Esophagus (tissue), 2 donors: ENCODE measurements at regions not wholly inside any gene's neighbourhood (a gene's known extent, or its start where the extent isn't known, plus 50 kb on each side); places are given as distances from the start of the nearest gene placed in this dataset.

Source experiments
- H3K27ac ChIP-seq, 2 donors: one replicate each; pipeline ENCODE4 v1.5.1; 2013; ENCODE audit warnings: low read depth in 2 of 2, mild to moderate bottlenecking in 2 of 2, inconsistent platforms in 1 of 2, low read length in 1 of 2, moderate library complexity in 1 of 2
- H3K27me3 ChIP-seq, 2 donors: one replicate each; pipeline ENCODE4 v1.6.1; 2013; ENCODE audit warnings: low read length in 2 of 2, control low read depth in 1 of 2, mild to moderate bottlenecking in 1 of 2; ENCODE audit not compliant: insufficient read depth in 2 of 2, control insufficient read depth in 1 of 2
- H3K36me3 ChIP-seq, 2 donors: one replicate each; pipeline ENCODE4 v1.6.1; 2013; ENCODE audit warnings: low read length in 1 of 2; ENCODE audit not compliant: control insufficient read depth in 2 of 2, insufficient read depth in 2 of 2
- H3K4me1 ChIP-seq, 2 donors: one replicate each; pipeline ENCODE4 v1.6.1; 2013; ENCODE audit warnings: low read length in 1 of 2; ENCODE audit not compliant: control insufficient read depth in 2 of 2, insufficient read depth in 2 of 2
- H3K4me3 ChIP-seq, 2 donors: one replicate each; pipeline ENCODE4 v1.5.1; 2013; ENCODE audit warnings: low read length in 2 of 2, mild to moderate bottlenecking in 2 of 2, low read depth in 1 of 2, moderate library complexity in 1 of 2
- H3K9me3 ChIP-seq, 2 donors: one replicate each; pipeline ENCODE4 v1.6.1; 2013; ENCODE audit warnings: mild to moderate bottlenecking in 2 of 2, low read depth in 1 of 2, low read length in 1 of 2, moderate library complexity in 1 of 2; ENCODE audit not compliant: control insufficient read depth in 2 of 2, insufficient read depth in 1 of 2
- WGBS, 2 donors: extraction: QIAGEN DNeasy Blood & Tissue Kit; methylation state at CpG; one replicate each; pipeline ENCODE4 v1.1.7; 2013; 5-methylcytosine and 5-hydroxymethylcytosine counted together
- donor health status: healthy with polysubstance abuse.
- donor health status: Bipolar disorder and iron deficiency.

DNA sequence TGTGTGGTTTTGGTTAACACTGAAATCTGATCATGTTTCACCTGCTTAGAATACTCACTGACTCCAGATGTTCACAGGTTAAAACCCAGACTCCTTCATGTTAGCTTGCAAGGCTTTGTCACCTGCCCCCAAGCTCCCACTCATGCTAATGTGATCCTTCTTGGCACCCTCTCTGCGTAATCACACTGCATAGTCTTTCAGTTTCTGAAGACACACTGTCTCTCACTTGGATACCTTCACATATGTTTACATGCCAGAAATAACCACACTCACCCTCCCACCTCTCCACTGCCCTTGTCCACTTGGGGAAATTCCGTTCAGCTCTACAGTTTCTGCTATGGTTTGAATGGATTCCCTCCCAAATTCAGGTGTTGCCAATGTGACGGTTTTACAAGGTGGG lies 234.7 kb upstream of the SASH1 start:
- 87 to 95% methylated on average over 3 of the region's 3 CpGs for WGBS, 2 donors
- no peaks in the 10 kb centered on the region for H3K36me3 ChIP-seq
- H3K27me3 ChIP-seq: no peaks in the 10 kb centered on the region
- no peak overlapping the region for H3K4me3 ChIP-seq
- H3K4me1 ChIP-seq: no peaks in the 10 kb centered on the region
- H3K27ac ChIP-seq: no peak overlapping the region
- no peaks in the 10 kb centered on the region for H3K9me3 ChIP-seq

DNA sequence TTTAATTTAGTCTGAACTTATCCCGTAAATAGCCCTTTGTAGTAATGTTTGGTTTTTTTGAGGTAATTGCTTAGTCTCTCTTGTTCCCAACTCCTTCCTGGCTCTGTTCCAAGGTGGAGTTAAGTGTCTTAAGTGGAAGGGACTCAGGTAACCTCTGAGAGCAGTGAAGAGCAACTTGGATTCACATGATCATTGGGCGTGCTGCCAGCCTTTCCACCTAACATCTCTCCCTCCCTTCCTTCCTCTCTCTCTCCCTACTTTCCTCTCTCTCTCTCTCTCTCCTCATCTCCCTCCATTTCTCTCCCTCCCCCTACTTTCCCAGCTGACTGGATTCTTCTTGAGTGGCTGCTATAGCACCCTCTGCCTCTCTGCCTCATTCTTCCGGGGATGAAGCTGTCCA lies 232.9 kb upstream of the SASH1 start:
- no peaks in the 10 kb centered on the region for H3K27me3 ChIP-seq
- no peaks in the 10 kb centered on the region for H3K4me1 ChIP-seq
- 81 to 87% methylated on average over 3 of the region's 3 CpGs for WGBS, 2 donors
- H3K36me3 ChIP-seq: no peaks in the 10 kb centered on the region
- no peak overlapping the region for H3K27ac ChIP-seq
- no peaks in the 10 kb centered on the region for H3K9me3 ChIP-seq
- H3K4me3 ChIP-seq: no peak overlapping the region

GRCh38 chr6:148110925-148111324 lies 231.7 kb upstream of the SASH1 start:
- no peak overlapping the region for H3K27ac ChIP-seq
- H3K27me3 ChIP-seq: no peaks in the 10 kb centered on the region
- WGBS, 2 donors: 93% methylated on average over 3 of the region's 3 CpGs
- H3K4me3 ChIP-seq: no peak overlapping the region
- H3K36me3 ChIP-seq: no peaks in the 10 kb centered on the region
- no peaks in the 10 kb centered on the region for H3K9me3 ChIP-seq
- H3K4me1 ChIP-seq: no peaks in the 10 kb centered on the region

DNA sequence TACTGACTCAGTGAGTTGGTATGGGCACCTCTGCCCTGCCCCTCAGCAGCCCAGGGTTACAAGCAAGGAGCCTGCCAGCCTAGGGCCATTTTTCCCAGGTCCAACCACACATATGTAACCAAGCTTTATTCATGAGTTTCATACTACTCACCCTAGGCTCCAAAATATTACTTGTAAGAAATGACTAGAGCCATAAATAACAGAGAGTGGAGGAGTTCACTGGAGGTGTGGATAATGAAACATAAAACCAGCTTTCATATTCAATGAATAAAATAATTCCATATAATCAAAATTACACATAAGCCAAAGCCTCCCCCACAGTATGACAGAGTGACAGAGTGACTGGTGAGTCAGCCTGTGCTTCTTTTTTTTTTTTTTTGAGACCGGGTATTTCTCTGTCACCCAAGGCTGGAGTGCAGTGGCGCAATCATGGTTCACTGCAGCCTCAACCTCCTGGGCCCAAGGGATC lies 229.8 kb upstream of the SASH1 start:
- H3K4me3 ChIP-seq: no peak overlapping the region
- H3K27me3 ChIP-seq: no peaks in the 10 kb centered on the region
- H3K36me3 ChIP-seq: no peaks in the 10 kb centered on the region
- WGBS, 2 donors: 68 to 75% methylated on average over 2 of the region's 2 CpGs
- no peaks in the 10 kb centered on the region for H3K9me3 ChIP-seq
- no peaks in the 10 kb centered on the region for H3K4me1 ChIP-seq
- no peak overlapping the region for H3K27ac ChIP-seq

- Histone ChIP-seq H3K27me3 (no peaks in the 10 kb centered on the region), H3K4me3 (no peak overlapping the region), H3K27ac (no peak overlapping the region), H3K9me3 (no peaks in the 10 kb centered on the region), H3K36me3 (no peaks in the 10 kb centered on the region), H3K4me1 (no peaks in the 10 kb centered on the region)
- WGBS, 2 donors: 73 to 77% methylated on average over 3 of the region's 3 CpGs
These were observed 226.6 kb upstream of the SASH1 start for GRCh38 chr6:148116001-148116400.

DNA sequence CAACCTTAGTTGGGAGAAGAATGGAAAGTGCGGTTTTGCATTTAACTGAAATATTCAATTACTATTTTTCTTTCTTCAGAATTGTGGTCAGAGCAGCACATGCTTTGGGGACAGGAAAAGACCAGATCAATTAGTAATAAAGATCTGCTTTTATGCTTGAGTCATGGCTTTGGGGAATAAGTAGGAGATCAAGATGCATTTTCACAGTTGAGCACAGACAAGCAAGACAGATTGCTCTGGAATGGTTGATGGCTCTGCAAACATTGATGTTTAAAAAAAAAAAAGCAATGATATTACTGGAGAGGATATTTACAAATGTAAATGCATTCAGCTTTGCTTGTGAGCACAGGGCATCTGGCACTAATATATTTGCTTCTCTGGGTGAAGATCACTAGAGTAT lies 224.4 kb upstream of the SASH1 start:
- Histone ChIP-seq H3K4me3 (no peak overlapping the region), H3K27ac (no peak overlapping the region), H3K36me3 (no peaks in the 10 kb centered on the region), H3K9me3 (no peaks in the 10 kb centered on the region), H3K4me1 (no peaks in the 10 kb centered on the region), H3K27me3 (no peaks in the 10 kb centered on the region)
- 95 to 96% methylated on average over 1 of the region's 1 CpG for WGBS, 2 donors

DNA sequence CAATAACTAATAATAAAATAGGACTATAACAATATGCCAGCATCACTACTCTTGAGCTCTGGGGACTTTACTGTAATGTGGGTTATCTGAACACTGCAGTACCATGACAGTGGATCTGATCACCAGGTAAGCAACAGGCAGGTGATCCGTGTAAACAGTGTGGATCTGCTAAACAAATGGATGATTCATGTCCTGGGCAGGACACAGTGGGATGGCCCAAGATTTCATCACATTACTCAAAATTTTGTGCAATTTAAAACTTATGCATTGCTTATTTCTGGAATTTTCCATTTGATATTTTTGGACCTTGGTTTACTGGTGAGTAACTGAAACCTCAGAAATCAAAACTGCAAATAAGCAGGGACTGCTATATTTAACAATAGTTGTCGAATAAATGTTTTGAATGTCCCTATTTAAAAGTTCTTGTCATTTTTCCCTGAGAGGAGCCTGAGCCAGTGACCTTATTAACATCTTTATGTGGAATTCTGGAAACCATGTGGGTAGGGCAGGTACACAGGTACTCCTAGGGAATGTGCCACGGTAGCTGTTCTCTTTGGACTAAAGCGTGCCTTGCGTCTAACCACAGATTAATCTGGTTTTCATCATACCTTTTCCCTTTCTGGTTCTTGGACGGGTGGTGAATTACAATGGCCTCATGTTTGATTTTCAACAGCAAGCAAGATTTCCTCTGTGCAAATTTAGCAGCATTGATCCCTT lies 214.5 kb upstream of the SASH1 start:
- H3K9me3 ChIP-seq: no peaks in the 10 kb centered on the region
- H3K27ac ChIP-seq: no peak overlapping the region
- H3K36me3 ChIP-seq: no peaks in the 10 kb centered on the region
- 81 to 82% methylated on average over 6 of the region's 6 CpGs for WGBS, 2 donors
- no peaks in the 10 kb centered on the region for H3K27me3 ChIP-seq
- no peak overlapping the region for H3K4me3 ChIP-seq
- H3K4me1 ChIP-seq: no peaks in the 10 kb centered on the region

GRCh38 chr6:148134592-148134991 lies 208.0 kb upstream of the SASH1 start:
- Histone ChIP-seq H3K9me3 (no peaks in the 10 kb centered on the region), H3K4me1 (no peaks in the 10 kb centered on the region), H3K27me3 (no peaks in the 10 kb centered on the region), H3K4me3 (no peak overlapping the region), H3K36me3 (no peaks in the 10 kb centered on the region), H3K27ac (no peak overlapping the region)
- 53 to 59% methylated on average over 6 of the region's 6 CpGs for WGBS, 2 donors

GRCh38 chr6:148136586-148136985 lies 206.1 kb upstream of the SASH1 start:
- Histone ChIP-seq H3K36me3 (no peaks in the 10 kb centered on the region), H3K27ac (no peak overlapping the region), H3K27me3 (no peaks in the 10 kb centered on the region), H3K4me3 (no peak overlapping the region), H3K9me3 (no peaks in the 10 kb centered on the region), H3K4me1 (no peaks in the 10 kb centered on the region)
- 71 to 82% methylated on average over 4 of the region's 4 CpGs for WGBS, 2 donors

DNA sequence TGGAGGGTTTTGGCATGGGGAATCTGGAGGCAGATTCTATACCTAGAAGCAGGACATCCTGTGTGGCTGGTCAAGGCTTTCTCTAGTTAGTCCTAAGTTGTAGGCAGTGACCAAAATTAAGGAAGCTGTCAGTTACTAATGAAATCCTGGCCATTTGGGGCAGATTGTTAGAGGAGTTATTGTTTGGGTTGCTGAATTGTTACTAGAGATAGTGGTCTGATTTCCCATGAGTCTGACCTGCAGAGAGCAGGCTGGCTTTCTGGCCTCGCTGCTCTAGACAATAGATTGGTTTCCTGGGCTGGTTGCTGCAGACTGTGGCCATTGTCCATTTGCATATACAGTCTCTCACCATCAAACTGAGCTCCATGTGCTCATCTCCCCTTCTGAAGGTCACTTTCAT lies 205.0 kb upstream of the SASH1 start:
- Histone ChIP-seq H3K4me3 (no peak overlapping the region), H3K27ac (no peak overlapping the region), H3K9me3 (no peaks in the 10 kb centered on the region), H3K36me3 (no peaks in the 10 kb centered on the region), H3K27me3 (no peaks in the 10 kb centered on the region), H3K4me1 (no peaks in the 10 kb centered on the region)
- WGBS, 2 donors: 96 to 100% methylated on average over 1 of the region's 1 CpG
